ENCODE measurements at regions not wholly inside any gene's neighbourhood (a gene's known extent, or its start where the extent isn't known, plus 50 kb on each side); places are given as distances from the start of the nearest gene placed in this dataset.

DNA sequence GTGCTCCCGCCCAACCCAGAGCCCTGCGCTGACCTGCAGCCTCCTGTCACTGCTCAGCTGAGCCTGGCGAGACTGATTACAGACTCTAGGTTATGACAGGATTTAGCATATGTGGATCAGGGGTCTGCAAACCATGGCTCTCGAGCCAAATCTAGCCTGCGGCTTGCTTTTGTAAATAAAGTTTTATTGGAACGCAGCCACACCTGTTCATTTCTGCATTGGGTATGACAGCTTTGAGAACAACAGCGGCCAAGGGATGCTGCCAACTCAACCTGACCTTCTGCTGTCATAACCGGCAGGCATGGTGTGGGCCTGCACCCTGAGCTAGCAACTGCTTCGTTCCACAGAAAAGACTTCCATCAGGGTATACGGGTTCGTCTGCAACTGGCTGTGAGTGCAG lies 50.5 kb upstream of the IQSEC1 start:
- peaks cover 0 to 2% of the 10 kb centered on the region in 2 experiments; a peak in 1 of 5 replicates for H3K4me1 ChIP-seq (replicated peaks in 1 of 2; ENCODE audit: control insufficient read depth in 2 of 2, insufficient read depth in 2 of 2, low read length in 2 of 2)
- no peak overlapping the region for H3K27ac ChIP-seq (ENCODE audit: extremely low read depth, low read depth, low read length)
- no peak overlapping the region for H3K4me2 ChIP-seq (ENCODE audit: insufficient read depth, low read length)
- CTCF ChIA-PET (ENCODE audit: low intra/inter-chr PET ratio), result no interaction called here
- intact Hi-C loops (cut with micrococcal nuclease), result no loop called here
- TF ChIP-seq NR1H2 (CRISPR knock-in tag; IDR thresholded peaks at IDR 0.05), result no peak
- TF ChIP-seq, protein P1, sequence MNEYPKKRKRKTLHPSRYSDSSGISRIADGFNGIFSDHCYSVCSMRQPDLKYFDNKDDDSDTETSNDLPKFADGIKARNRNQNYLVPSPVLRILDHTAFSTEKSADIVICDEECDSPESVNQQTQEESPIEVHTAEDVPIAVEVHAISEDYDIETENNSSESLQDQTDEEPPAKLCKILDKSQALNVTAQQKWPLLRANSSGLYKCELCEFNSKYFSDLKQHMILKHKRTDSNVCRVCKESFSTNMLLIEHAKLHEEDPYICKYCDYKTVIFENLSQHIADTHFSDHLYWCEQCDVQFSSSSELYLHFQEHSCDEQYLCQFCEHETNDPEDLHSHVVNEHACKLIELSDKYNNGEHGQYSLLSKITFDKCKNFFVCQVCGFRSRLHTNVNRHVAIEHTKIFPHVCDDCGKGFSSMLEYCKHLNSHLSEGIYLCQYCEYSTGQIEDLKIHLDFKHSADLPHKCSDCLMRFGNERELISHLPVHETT (CRISPR knock-in tag; conservative IDR thresholded peaks at IDR 0.05 in 1 of 2, IDR thresholded peaks at IDR 0.05 in 1 of 2), result no peak
- TF ChIP-seq, protein P2, sequence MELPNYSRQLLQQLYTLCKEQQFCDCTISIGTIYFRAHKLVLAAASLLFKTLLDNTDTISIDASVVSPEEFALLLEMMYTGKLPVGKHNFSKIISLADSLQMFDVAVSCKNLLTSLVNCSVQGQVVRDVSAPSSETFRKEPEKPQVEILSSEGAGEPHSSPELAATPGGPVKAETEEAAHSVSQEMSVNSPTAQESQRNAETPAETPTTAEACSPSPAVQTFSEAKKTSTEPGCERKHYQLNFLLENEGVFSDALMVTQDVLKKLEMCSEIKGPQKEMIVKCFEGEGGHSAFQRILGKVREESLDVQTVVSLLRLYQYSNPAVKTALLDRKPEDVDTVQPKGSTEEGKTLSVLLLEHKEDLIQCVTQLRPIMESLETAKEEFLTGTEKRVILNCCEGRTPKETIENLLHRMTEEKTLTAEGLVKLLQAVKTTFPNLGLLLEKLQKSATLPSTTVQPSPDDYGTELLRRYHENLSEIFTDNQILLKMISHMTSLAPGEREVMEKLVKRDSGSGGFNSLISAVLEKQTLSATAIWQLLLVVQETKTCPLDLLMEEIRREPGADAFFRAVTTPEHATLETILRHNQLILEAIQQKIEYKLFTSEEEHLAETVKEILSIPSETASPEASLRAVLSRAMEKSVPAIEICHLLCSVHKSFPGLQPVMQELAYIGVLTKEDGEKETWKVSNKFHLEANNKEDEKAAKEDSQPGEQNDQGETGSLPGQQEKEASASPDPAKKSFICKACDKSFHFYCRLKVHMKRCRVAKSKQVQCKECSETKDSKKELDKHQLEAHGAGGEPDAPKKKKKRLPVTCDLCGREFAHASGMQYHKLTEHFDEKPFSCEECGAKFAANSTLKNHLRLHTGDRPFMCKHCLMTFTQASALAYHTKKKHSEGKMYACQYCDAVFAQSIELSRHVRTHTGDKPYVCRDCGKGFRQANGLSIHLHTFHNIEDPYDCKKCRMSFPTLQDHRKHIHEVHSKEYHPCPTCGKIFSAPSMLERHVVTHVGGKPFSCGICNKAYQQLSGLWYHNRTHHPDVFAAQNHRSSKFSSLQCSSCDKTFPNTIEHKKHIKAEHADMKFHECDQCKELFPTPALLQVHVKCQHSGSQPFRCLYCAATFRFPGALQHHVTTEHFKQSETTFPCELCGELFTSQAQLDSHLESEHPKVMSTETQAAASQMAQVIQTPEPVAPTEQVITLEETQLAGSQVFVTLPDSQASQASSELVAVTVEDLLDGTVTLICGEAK (IDR thresholded peaks at IDR 0.05), result peak; percentile 86
- TF ChIP-seq, protein P2 (CRISPR knock-in tag; IDR thresholded peaks at IDR 0.05), result peak; percentile 70
- no peak for TF ChIP-seq ZNF143 (CRISPR knock-in tag; IDR thresholded peaks at IDR 0.05)
- no peaks in the 10 kb centered on the region for H3K36me3 ChIP-seq (ENCODE audit: control insufficient read depth, insufficient read depth, low read length)
- no peak for DNase-seq (ENCODE audit: extremely low read depth in 1 of 4, low spot score in 3 of 4)
- in situ Hi-C loops (cut with MboI), result no loop called here
- no peak for ATAC-seq
- no peak overlapping the region for H2AFZ ChIP-seq (ENCODE audit: low read depth, low read length)
- H3K27me3 ChIP-seq (ENCODE audit: control insufficient read depth in 2 of 2, insufficient read depth in 2 of 2, low read length in 2 of 2), result peaks cover 61 to 70% of the 10 kb centered on the region in 2 experiments
- no peaks in the 10 kb centered on the region for H3K9me1 ChIP-seq (ENCODE audit: control insufficient read depth, insufficient read depth, low read length)
- POLR2A ChIA-PET, result interaction anchor here (0.6 to 1.2 kb wide), 3 partner anchors 18 to 130 kb away, joined by 3 to 5 read pairs (median 3); no protein-coding TSS in a partner anchor
- FAIRE-seq, result no peak
- WGBS (ENCODE audit: insufficient coverage, low coverage, missing lambda C conversion rate), result under 1% methylated on average over 11 of the region's 11 CpGs
- H3K9me3 ChIP-seq (replicated peaks; ENCODE audit: control insufficient read depth, insufficient read depth, low read depth, low read length), result no peaks in the 10 kb centered on the region
- no TSS peak for BruUV-seq (replicated peaks)
- H3K4me3 ChIP-seq, result no peak overlapping the region
- no peaks in the 10 kb centered on the region for H3K79me2 ChIP-seq (ENCODE audit: control insufficient read depth, insufficient read depth, low read length)
- peaks cover 25% of the 10 kb centered on the region for H4K20me1 ChIP-seq (replicated peaks; ENCODE audit: control insufficient read depth, insufficient read depth, low read length)
- no peak overlapping the region for H3K9ac ChIP-seq (ENCODE audit: insufficient read depth in 1 of 2, low read depth in 2 of 2, low read length in 2 of 2)

Data from K562 (cell line).